ENCODE measurements at regions not wholly inside any gene's neighbourhood (a gene's known extent, or its start where the extent isn't known, plus 50 kb on each side); places are given as distances from the start of the nearest gene placed in this dataset.
"Not testable (repeated sequence)": the region's sequence is repeated elsewhere in the genome, so short reads cannot be mapped to it uniquely, and the experiment has no call there.

- no peak for DNase-seq
Measured at GRCh38 chr21:15638856-15639549, 90.8 kb upstream of the USP25 start.

GRCh38 chr21:15640113-15640512 is 89.7 kb upstream of the USP25 start:
- not testable (repeated sequence) for DNase-seq

- DNase-seq = no peak
Measured at GRCh38 chr21:15644489-15644888, 85.3 kb upstream of the USP25 start.

- no peak for DNase-seq
Measured at GRCh38 chr21:15645830-15646229, 84.0 kb upstream of the USP25 start.

- no peak for DNase-seq
Measured at GRCh38 chr21:15650735-15651134, 79.0 kb upstream of the USP25 start.

- DNase-seq = no peak
Measured at GRCh38 chr21:15651172-15651571, 78.6 kb upstream of the USP25 start.

- DNase-seq = no peak
Measured at GRCh38 chr21:15653710-15654109, 76.1 kb upstream of the USP25 start.

- DNase-seq = no peak
Measured at GRCh38 chr21:15654171-15654570, 75.6 kb upstream of the USP25 start.

GRCh38 chr21:15659753-15660422 is 69.9 kb upstream of the USP25 start:
- no peak for DNase-seq

- DNase-seq = no peak
Measured at GRCh38 chr21:15660423-15660804, 69.4 kb upstream of the USP25 start.

GRCh38 chr21:15667010-15667409 is 62.8 kb upstream of the USP25 start:
- no peak for DNase-seq

- DNase-seq = no peak
Measured at GRCh38 chr21:15667819-15668218, 62.0 kb upstream of the USP25 start.

- no peak for DNase-seq
Measured at GRCh38 chr21:15669247-15669646, 60.5 kb upstream of the USP25 start.

- DNase-seq = no peak
Measured at GRCh38 chr21:15671188-15671587, 58.6 kb upstream of the USP25 start.

GRCh38 chr21:15672578-15672977 is 57.2 kb upstream of the USP25 start:
- DNase-seq = not testable (repeated sequence)

GRCh38 chr21:15676935-15677334 is 52.8 kb upstream of the USP25 start:
- DNase-seq = no peak

GRCh38 chr21:15679630-15680029 is 50.2 kb upstream of the USP25 start:
- no peak for DNase-seq

Data from NCI-H510A treated with DMSO at 0.1 percent for 48 hours (cell line).